ENCODE measurements at regions not wholly inside any gene's neighbourhood (a gene's known extent, or its start where the extent isn't known, plus 50 kb on each side); places are given as distances from the start of the nearest gene placed in this dataset.
A peak's percentile ranks its signal among the peaks of the same experiment; 100 is the strongest.

DNA sequence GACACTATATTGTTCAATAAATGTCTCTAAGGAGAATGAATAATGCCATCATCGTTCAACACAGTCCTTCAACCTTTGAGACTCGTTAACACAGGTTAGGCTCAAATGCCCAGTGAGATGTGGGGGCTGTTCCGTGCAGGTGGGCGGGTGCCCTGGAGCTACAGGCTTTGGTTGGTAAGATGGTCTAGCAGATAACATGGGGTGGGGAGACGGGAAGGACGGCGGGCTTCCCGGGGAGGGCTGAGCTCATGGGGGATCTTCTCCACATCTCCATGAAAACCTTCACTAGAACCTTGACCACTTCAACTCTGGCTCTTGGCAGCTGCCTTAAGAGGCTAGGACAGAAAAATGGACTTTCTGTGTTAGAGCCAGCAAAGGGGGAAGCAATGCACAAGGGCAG, 134.1 kb upstream of the TCERG1L start:
- DNase-seq (ENCODE audit: low spot score), result no peak

DNA sequence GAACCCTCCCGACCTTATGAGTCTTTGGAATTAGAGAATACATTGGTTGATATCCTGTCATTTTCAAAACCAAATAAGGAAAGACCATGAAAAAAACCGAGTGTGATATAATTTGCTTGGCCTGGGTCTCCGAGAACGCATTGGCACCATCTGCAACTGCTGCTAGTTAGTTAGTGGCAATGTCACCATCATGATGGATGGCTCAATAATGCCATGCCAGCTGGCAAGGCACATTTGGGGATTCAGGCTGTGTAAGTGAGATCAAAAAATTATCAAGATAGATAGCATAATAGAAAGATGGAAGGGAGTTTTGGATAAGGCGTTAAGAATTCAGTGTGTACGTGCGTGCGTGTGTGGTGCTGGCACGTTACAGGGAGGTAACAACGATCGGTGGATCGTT, 134.7 kb upstream of the TCERG1L start:
- DNase-seq (ENCODE audit: low spot score), result no peak

DNA sequence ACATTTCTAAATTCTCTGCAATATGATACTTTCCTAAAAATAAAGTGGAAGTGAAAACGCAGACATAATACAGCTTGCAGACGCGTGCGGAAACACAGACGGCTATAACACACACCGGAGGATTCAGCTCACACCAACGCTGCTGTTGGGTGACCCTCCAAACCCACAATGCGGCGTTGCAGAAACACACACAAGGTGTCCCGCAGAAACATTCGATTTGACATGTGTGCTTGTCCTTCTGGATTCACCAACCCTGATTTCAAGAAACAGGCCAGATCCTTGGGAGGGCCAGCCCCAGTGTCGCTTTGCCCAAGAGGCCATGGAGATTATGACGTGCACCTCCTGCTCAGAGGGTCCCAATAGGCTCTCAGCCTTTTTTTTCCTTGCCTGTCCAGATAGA, 136.7 kb upstream of the TCERG1L start:
- no peak for DNase-seq (ENCODE audit: low spot score)

DNA sequence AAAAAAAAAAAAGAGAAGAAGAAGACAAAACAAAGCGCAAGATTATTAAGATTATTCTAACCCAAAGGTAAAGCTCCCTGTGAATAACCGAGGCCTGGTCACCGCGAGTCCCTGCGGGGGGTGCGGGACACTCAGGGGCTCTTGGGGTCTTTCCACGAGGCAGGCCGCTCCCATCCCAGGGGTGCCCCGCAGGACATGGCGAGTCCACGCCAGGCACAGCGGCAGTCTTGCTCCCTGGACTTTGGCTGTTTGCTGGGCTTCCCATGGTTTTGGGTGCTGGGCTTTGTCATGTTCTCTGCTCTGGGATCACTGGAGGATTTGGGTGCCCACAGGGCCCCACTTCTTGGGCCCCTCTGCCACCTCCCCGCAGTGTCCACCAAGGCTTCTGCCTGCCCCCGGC, 137.4 kb upstream of the TCERG1L start:
- DNase-seq (ENCODE audit: low spot score), result no peak

DNA sequence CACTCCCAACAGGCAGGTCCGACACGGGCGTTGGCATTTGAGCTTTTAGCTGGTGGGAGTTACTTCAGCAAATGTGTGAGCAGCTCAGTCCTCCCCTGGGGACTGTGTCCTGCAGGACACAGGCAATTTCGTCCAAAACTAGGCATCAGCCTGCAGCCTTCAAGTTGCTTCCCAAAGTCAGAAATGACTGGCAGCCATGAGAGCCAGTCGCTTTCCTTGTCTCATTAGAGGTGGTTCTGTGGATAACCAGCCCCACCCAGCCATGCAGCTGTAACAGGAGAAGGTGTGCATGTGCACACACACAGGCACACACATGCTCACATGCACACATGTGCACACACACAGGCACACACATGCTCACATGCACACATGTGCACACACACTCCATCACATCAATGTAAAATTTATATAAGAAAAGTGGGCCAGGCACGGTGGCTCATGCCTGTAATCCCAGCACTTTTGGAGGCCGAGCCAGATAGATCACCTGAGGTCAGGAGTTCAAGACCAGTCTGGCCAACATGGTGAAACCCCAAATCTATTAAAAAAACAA, 138.8 kb upstream of the TCERG1L start:
- no peak for DNase-seq (ENCODE audit: low spot score)

DNA sequence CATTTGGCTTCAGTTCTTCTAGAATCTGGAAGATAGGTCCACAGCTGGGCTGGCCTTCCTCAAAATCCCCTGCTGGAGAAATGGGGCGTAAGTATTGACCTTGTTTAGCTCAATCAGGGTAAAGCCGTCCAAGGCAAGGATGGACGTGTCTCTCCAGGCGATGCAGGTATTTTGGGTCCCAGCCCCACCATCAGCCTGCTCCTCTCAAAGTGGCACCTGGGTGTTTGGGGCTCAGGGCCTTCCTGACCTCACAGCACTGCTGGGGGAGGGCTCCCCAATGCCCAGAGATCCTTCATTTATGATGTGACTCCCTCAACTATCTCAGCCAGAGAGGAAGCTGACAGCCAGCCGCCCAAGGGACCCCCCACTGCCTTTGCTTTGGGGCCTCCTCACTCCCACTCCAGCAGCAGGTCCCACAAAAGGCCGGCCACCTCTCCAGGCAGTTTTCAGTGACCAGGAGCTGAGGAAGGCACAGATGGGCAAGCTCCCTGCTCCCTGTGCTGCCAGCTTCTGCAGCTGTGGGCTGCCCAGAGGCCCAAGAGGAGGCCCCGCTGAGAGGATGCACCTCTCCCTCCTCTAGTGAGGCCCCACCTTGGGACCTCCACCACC, 140.0 kb upstream of the TCERG1L start:
- no peak for DNase-seq (ENCODE audit: low spot score)

DNA sequence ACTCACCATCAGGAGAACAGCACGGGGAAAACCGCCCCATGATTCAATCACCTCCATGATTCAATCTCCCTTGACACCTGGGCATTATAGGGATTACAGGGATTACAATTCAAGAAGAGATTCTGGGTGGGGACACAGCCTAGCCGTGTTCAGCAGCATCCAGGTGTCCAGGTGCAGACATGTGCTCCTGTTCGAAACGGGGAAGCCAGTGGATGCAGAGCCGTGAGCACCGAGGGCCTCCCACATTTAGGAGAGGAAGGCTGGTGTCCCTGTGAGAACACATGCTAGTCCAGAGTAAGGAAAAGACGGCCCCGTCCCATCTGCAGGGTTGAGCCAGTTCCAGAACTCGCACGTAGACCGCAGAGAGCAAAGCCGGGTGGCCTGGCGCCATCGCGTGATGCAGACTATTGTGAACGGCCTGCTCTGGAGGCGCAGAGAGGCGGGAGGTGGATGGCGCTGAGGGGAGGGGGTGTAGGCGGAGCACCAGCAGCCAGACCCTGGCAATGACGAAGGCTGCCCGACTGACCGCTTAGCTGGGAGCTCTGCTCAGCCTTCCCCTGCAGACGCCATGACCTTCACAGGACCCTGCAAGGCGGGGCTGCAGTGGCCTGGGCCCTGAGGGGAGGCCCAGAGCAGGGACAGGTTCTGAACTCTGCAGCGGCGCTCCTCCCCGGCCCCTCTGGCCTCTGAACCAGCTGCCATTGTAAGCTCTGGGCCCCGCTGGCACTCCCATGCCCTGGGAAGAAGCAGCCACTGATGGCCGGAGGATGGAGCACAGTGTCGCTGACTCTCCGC, 141.6 kb upstream of the TCERG1L start:
- no peak for DNase-seq (ENCODE audit: low spot score)

DNA sequence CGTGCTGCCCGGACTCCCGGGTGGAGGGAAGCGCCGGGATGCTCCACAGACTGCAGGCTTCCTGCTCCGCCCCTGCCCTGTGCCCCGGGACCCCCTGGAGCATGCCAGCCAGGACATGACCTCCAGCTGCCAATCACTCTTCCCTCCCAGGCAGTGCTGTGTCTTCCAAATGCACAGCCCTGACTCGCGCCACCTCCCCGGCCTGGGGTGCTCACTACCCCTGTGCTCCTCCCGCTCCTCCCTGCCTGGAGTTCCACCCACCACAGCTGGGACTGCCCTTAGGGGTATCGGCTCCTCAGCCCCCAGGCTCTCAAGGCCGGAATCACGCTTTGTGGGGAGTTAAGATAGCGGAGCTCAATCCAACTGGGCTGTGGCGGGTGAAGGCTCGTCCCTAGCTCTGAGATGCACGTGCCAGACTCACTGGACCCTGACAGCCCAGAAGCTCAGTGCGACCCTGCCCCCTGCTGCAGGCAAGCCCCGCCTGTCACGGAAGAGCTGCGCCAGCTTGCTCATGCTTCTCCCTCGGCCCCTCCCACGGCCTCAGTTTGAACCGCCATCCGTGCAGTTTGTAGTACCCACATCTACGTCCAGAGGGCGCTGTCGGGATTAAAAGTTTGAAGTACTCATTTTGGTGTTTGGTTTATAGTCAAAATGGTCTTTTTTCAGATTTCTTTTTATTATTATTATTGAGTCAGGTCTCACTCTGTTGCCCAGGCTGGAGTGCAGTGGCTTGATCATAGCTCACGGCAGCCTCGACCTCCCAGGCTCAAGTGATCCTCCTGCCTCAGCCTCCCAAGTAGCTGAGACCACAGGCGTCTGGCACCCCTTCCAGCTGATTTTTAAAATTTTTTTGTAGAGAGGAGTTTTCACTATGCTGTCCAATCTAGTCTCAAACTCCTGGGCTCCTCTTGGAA, 142.5 kb upstream of the TCERG1L start:
- peak; percentile 66 for DNase-seq (ENCODE audit: low spot score)

DNA sequence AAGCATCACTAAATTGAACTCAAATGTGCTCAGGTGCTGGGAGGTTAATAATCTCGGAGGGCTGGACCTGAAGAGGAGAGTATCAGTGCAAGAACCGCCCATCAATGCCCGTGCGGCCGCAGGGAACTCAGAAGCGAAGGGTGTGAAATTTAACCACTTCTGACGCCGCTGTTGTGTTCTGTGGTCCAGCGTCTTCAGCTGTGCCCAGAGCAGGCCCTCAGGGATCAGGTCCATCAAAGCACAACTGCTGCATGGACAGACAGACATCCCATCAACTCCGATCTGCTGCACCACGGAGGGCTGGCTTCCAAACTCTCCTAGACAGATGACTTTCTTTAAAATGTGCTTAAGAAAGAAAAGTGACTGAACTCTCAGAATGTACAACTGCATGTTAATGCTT, 144.9 kb upstream of the TCERG1L start:
- no peak for DNase-seq (ENCODE audit: low spot score)

DNA sequence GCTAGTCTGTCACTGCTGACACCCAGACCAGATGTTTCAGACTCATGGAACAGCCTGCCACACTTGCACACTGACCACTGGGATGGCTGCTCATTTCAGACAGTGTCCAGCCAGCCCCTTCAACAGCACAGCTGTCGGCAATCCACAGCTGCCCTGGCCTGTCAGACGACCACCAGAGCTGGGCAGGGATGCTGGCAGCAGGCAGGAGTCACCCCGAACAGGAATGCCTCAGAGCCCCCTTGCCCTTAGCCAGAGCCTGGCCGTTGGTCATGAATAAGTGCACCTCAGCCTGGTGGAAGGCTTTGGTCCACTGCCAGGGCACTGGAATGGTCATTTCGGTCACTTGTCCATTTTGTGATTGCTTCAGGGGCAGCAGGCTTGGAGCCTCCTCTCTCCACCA, 149.6 kb upstream of the TCERG1L start:
- no peak for DNase-seq (ENCODE audit: low spot score)

DNA sequence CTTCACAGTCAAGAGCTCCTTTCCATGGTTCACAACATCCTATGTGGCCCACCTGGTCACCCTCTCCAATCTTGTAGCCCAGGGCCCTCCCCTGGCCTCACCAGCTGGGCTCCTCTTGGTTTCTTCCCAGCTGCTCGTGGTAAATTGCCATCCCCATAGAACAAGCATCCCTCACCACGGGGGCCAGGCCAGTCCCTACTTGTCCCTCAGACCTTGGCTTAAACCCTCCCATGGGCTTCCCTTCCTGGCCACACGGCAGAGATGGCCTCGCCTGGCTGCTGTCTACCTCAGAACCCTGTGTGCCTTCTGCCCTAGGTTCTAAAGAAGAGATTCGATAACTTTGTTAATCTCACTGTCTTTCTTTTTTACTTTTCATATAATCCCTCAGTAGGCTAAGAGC, 153.3 kb upstream of the TCERG1L start:
- no peak for DNase-seq (ENCODE audit: low spot score)

DNA sequence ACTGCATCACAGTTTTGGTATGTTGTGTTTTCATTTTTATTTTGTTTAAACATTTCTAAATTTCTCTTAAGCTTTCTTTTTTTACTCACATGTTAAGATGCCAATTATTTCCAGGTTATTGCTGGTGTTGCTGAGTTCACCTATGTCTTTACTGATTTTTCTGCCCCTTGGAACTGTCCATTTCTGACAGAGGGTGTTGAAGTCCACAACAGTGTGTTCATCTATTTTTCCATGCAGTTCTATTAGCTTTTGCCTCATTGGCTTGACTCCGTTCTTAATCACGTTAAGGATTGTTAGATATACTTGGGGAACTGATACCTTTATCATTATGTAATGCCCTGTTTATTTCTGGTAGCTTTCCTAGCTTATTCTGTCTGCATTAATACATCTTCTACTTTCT, 158.0 kb upstream of the TCERG1L start:
- no peak for DNase-seq (ENCODE audit: low spot score)

DNA sequence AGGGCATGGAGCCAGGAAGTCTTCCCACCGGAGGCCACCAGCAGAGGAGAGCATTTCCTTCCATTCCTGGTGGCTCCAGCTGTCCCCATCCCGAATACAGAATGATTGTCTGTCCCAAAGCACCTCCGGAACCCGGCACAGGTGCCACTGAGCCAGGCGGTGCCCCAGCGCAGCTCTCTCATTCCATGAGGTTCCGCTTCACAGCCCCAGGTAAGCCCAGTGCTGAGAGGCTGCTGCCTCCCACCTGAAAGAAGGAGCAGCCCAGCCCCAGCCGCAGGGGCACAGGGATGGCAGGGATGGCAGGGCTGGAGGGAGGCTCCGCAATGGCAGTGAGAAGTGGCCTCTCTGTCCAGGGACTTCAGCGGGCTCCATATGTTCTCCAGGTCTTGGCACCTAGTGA, 162.1 kb upstream of the TCERG1L start:
- DNase-seq (ENCODE audit: low spot score), result no peak

DNA sequence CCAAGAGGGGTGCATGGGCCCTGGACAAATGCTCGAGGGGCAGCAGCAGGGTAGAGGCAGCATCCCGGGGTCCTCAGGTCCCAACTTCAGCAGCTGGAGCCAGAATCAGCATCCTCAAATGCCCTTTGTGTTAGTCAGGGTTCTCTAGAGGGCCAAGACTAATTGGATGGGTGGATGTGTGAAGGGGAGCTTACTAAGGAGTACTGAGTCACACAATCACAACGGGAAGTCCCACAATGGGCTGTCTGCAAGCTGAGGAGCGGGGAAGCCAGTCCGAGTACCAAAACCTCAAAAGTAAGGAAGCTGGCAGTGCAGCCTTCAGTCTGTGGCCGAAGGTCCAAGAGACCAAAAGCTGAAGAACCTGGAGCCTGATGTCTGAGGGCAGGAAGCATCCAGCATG, 162.9 kb upstream of the TCERG1L start:
- no peak for DNase-seq (ENCODE audit: low spot score)

DNA sequence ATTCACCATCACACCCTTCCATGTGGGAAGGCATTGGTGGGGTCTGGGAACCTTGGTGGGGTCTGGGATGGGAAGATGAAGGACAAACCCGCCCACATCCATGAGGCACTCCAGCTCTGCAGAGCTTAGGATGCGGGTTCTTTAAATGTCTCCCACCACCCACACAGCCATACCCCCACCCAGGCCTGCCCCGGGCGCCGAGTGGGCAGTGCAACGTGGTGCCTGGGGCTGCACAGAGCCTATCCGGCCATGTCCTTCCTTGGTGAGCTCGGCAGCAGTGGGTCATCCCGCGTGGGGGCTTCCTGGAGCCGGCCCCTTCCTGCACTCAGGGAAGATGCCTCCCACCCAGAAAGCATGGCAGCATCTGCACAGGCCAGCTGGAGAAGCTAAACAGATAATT, 163.5 kb upstream of the TCERG1L start:
- no peak for DNase-seq (ENCODE audit: low spot score)

DNA sequence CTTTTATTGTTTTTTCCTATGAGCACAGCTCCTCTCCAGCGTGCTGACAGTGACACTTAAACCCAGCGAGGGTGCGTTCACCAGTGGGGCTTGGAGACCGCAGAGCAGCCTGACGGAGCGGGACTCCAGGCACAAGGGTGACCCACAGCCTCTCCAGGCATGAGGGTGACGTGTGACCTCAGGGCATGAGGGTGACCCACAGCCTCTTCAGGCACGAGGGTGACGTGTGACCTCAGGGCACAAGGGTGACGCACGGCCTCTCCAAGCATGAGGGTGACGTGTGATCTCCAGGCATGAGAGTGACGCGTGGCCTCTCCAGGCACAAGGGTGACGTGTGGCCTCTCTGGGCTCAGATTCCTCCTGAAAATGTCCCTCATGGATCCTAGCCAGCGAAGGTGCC, 164.3 kb upstream of the TCERG1L start:
- DNase-seq (ENCODE audit: low spot score), result no peak

DNA sequence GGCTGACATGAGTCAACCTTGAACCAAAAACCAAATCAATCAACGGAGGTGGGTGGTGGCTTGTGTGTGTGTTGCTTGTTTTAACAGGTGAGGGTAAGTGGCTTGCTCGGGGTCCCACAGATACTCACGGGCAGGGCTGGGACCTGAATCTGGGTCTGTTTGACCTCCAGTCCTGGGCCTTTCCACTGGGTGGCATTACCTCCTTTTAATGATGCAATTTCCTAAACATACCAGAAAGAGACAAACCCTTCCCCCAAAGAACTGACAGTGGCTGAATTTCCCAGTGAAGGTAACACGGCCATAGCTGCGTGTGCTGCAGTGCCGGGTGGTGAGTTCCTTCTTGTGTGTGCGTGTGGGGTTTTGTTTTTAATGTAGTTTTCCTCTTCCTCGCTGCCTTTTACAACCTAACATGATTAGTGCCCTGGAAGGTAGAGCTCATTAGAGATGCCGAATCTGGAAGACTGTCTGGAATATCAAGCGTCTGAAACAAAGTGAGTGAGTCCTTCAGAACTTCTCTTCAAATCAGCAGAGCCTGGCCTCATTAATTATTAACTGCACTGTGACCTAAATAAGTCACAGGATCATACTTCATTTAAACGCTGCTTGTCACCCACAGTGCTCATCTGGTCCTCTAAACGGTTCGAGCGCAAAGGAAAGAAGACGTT, 166.1 kb upstream of the TCERG1L start:
- DNase-seq (ENCODE audit: low spot score), result peak; percentile 47

DNA sequence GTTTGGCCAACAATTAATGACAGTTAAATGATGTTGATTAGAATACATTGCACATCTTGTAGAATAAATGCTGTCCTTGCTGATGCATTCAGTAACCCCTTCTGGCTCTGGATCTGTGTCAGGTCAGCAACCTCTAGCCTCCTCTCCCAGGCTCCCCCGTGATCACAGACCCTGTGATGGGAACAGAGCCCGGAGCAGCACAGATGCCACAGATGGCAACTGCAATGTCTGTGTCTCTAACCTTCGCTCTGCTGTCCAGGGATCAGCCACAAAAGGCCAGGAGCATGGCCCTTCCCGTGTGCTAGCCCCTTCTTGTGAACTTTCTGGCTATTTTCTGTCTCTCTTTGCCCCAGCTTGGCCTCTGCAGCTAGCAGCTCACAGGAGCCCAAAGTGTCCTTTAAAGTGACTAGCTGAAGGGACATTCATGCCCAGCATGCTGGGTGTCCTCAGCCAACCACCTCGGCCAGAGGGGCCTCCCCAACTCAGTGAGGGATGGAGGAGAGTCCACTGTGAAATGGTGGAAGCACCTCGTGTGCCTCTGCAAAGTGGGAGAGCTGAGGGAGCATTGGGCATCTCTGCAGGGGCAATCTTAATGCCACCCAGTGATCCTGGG, 167.0 kb upstream of the TCERG1L start:
- DNase-seq (ENCODE audit: low spot score), result no peak

DNA sequence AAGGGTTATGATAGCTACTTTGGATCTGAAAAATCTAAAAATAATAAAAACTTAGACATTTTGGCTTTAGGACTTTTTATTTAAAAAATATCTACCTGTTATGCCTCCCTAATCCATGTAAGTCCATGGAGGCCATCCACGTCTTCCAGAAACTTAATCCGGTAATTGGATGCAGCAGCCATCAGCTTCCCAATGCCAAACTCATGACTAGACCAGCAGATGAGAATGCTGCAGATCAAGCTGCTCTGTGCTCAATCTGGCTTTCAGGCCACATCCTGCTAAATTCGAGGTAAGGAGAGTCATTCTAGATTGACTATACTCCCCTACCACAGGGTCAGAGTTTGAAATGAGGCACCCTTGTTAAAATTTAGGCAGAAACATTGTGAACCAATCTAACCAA, 168.5 kb upstream of the TCERG1L start:
- DNase-seq (ENCODE audit: low spot score), result no peak

DNA sequence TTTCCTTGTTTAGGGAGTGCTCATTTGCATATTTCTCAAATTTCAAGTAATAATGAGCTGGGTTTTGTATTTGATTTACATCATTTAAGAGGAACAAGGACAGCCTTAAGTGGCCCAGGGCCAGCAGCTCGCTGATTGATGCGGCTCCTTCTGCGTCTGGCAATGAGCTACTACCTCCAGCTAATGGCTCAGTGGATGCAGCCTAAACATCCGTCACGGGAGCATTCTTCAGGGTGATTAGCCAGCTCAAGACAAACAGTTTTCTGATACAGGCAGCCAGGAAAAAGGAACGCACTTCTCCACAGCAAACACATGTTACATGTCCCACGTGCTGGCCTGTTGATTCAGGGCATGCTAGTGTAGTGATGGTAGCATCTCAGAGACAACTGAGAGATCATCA, 169.3 kb upstream of the TCERG1L start:
- no peak for DNase-seq (ENCODE audit: low spot score)

DNA sequence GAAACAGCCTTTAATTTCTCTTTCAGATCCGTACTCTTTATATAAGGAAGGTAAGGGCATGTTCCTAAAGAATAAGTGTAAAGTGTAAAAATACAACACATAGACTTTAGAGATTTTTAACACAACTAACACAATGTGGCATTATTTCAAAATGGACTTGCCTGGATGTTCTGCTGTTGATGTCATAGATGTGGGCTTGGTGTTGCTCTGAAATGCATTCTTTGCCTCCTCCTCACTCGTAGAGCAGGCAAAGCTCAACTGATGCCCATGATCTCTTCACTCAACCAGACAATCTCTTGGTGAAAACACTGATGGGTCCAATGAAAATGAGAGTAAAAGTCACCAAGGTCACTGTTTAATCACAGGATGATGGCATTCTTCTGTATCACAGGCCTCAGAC, 174.2 kb upstream of the TCERG1L start:
- DNase-seq (ENCODE audit: low spot score), result no peak

DNA sequence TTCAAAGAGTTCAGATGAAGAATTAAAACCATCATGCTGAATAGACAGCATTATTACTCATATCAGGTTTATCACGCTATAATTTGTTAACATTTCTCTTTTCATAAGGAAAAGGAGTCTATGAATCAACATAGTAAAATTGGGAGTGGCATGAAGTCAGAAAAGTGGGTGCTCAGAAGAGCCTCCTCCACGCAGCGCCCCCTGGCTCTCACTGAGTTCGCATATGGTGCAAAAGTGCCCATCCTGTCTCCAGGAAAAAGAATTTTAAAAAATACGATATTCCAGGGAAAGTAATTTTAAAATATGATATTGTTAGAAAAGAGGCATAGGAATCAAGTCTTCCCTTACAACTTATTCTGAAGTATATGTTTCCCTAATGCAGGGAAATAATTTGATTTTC, 176.3 kb upstream of the TCERG1L start:
- DNase-seq (ENCODE audit: low spot score), result no peak

All from kidney tubule cell (primary cell).